HEK293 (cell line): ENCODE measurements at regions not wholly inside any gene's neighbourhood (a gene's known extent, or its start where the extent isn't known, plus 50 kb on each side); places are given as distances from the start of the nearest gene placed in this dataset.

Experiments used
- CTCF ChIA-PET: fragments of 350-600 bp; formaldehyde crosslinking; extraction: SDS; loops from one replicate; lab custom pipeline; 2021; ENCODE audit warnings: antibody characterized with exemption; lab: Yijun Ruan, JAX
- POLR2A ChIA-PET: fragments of 300-600 bp; formaldehyde crosslinking; extraction: SDS; loops from one replicate; lab custom pipeline; 2020; ENCODE audit warnings: antibody characterized with exemption, inconsistent platforms; lab: Yijun Ruan, JAX
- H3K27ac ChIP-seq: fragments of 200-500 bp; sonication (Bioruptor generic); 2 replicates; pipeline ENCODE4 v1.5.1; 2014; ENCODE audit warnings: low read depth, low read length, control low read depth, inconsistent platforms; ENCODE audit errors: extremely low read depth
- H3K36me3 ChIP-seq, 2 experiments: fragments of 200-500 bp in 1 of 2; sonication (Bioruptor generic) in 1 of 2; 1 replicate in 1 of 2; 2 replicates in 1 of 2; pipeline ENCODE4 v1.5.1; 2014 to 2017; ENCODE audit warnings: inconsistent platforms in 2 of 2, low read length in 2 of 2; ENCODE audit not compliant: control insufficient read depth in 2 of 2, insufficient read depth in 1 of 2
- H3K4me1 ChIP-seq: fragments of 200-500 bp; sonication (Bioruptor generic); 2 replicates; pipeline ENCODE4 v1.5.1; 2014; ENCODE audit warnings: mild to moderate bottlenecking, low read length, inconsistent platforms; ENCODE audit not compliant: control insufficient read depth, insufficient read depth
- H3K4me3 ChIP-seq: 2 replicates; pipeline ENCODE4 v1.5.1; 2011; ENCODE audit warnings: low read depth, mild to moderate bottlenecking, control low read depth, low read length, moderate library complexity
- H3K9me3 ChIP-seq: fragments of 200-500 bp; sonication (Bioruptor generic); 2 replicates; pipeline ENCODE4 v1.5.1; 2014; ENCODE audit warnings: low read depth, low read length, inconsistent platforms; ENCODE audit not compliant: control insufficient read depth, insufficient read depth
- GFI1B ChIP-seq: fragments of 450-650 bp; formaldehyde crosslinking; IDR thresholded peaks from 2 replicates; pipeline ENCODE4 v1.5.1; 2016; ENCODE audit warnings: missing biosample characterization, missing genetic modification characterization
- HOXA7 ChIP-seq: sonication (generic); formaldehyde crosslinking; IDR thresholded peaks from 2 replicates; pipeline ENCODE4 v1.8.1; 2022; ENCODE audit warnings: missing genetic modification reagents, borderline replicate concordance
- IKZF3 ChIP-seq: fragments of 450-650 bp; IDR thresholded peaks from 2 replicates; pipeline ENCODE4 v1.5.0; 2018; ENCODE audit warnings: missing biosample characterization, mild to moderate bottlenecking, missing genetic modification characterization, moderate library complexity
- KLF8 ChIP-seq: fragments of 450-650 bp; formaldehyde crosslinking; IDR thresholded peaks from 2 replicates; pipeline ENCODE4 v1.5.1; 2016; ENCODE audit warnings: missing biosample characterization, missing genetic modification characterization
- PRDM1 ChIP-seq: fragments of 450-650 bp; formaldehyde crosslinking; IDR thresholded peaks from 2 replicates; pipeline ENCODE4; 2016; ENCODE audit warnings: missing biosample characterization, missing genetic modification characterization
- REST ChIP-seq: fragments of 450-650 bp; formaldehyde crosslinking; IDR thresholded peaks from 2 replicates; pipeline ENCODE4 v1.5.1; 2016; ENCODE audit warnings: missing biosample characterization, missing genetic modification characterization
- SP3 ChIP-seq: fragments of 450-650 bp; formaldehyde crosslinking; IDR thresholded peaks from 2 replicates; pipeline ENCODE4 v1.5.1; 2016; ENCODE audit warnings: missing biosample characterization, missing genetic modification characterization
- ZNF202 ChIP-seq: fragments of 450-650 bp; formaldehyde crosslinking; IDR thresholded peaks from 2 replicates; pipeline ENCODE4 v1.5.1; 2016; ENCODE audit warnings: missing biosample characterization, missing genetic modification characterization, borderline replicate concordance
- ZNF280D ChIP-seq: fragments of 450-650 bp; formaldehyde crosslinking; IDR thresholded peaks from 2 replicates; pipeline ENCODE4 v1.5.1; 2016; ENCODE audit warnings: missing biosample characterization, missing genetic modification characterization
- ZNF335 ChIP-seq: fragments of 450-650 bp; formaldehyde crosslinking; conservative IDR thresholded peaks from 2 replicates; pipeline ENCODE4 v1.5.1; 2016; ENCODE audit warnings: missing biosample characterization, missing genetic modification characterization
- ZNF341 ChIP-seq: fragments of 450-650 bp; formaldehyde crosslinking; IDR thresholded peaks from 2 replicates; pipeline ENCODE4; 2016; ENCODE audit warnings: low read depth, missing biosample characterization, missing genetic modification characterization
- ZNF37A ChIP-seq: fragments of 450-650 bp; IDR thresholded peaks from 2 replicates; pipeline ENCODE4 v1.5.1; 2018; ENCODE audit warnings: missing biosample characterization, missing genetic modification characterization
- ZNF423 ChIP-seq: fragments of 450-650 bp; formaldehyde crosslinking; IDR thresholded peaks from 2 replicates; pipeline ENCODE4 v1.5.1; 2016; ENCODE audit warnings: missing biosample characterization, missing genetic modification characterization
- ZNF488 ChIP-seq: fragments of 450-650 bp; formaldehyde crosslinking; IDR thresholded peaks from 2 replicates; pipeline ENCODE4 v1.5.1; 2016; ENCODE audit warnings: missing biosample characterization, missing genetic modification characterization
- ZNF555 ChIP-seq: fragments of 450-650 bp; formaldehyde crosslinking; conservative IDR thresholded peaks from 2 replicates; pipeline ENCODE4 v1.5.1; 2017; ENCODE audit warnings: missing biosample characterization, mild to moderate bottlenecking, missing genetic modification characterization, inconsistent platforms
- ZNF585B ChIP-seq: fragments of 450-650 bp; formaldehyde crosslinking; IDR thresholded peaks from 2 replicates; pipeline ENCODE4 v1.5.1; 2016; ENCODE audit warnings: missing biosample characterization, missing genetic modification characterization
- ZNF645 ChIP-seq: fragments of 450-650 bp; formaldehyde crosslinking; IDR thresholded peaks from 2 replicates; pipeline ENCODE4; 2016; ENCODE audit warnings: missing biosample characterization, missing genetic modification characterization
- ZNF701 ChIP-seq: fragments of 450-650 bp; formaldehyde crosslinking; IDR thresholded peaks from 2 replicates; pipeline ENCODE4 v1.5.1; 2016; ENCODE audit warnings: missing biosample characterization, missing genetic modification characterization
- ZNF76 ChIP-seq: fragments of 450-650 bp; formaldehyde crosslinking; IDR thresholded peaks from 2 replicates; pipeline ENCODE4; 2016; ENCODE audit warnings: low read depth, missing biosample characterization, missing genetic modification characterization, borderline replicate concordance
- ZSCAN16 ChIP-seq: fragments of 450-650 bp; formaldehyde crosslinking; IDR thresholded peaks from 2 replicates; pipeline ENCODE4 v1.5.1; 2016; ENCODE audit warnings: missing biosample characterization, missing genetic modification characterization
- ZSCAN23 ChIP-seq: fragments of 450-650 bp; formaldehyde crosslinking; IDR thresholded peaks from 2 replicates; pipeline ENCODE4 v1.5.1; 2016; ENCODE audit warnings: missing biosample characterization, missing genetic modification characterization

- H3K27ac ChIP-seq = no peak overlapping the region
- TF ChIP-seq ZNF335 (no peak), IKZF3 (no peak), ZNF202 (no peak), ZNF37A (tag by site-specific recombination) (no peak), SP3 (tag by site-specific recombination) (no peak)
- POLR2A ChIA-PET = no interaction called here
- CTCF ChIA-PET = interaction anchor here (0.7 kb wide), 1 partner anchor 503 kb away, joined by 3 read pairs; no protein-coding TSS in a partner anchor
- H3K4me3 ChIP-seq = no peak overlapping the region
- H3K36me3 ChIP-seq = no peaks in the 10 kb centered on the region
- no peaks in the 10 kb centered on the region for H3K9me3 ChIP-seq
- H3K4me1 ChIP-seq = no peaks in the 10 kb centered on the region
These were observed 281.5 kb downstream of the USP46 start for GRCh38 chr4:52377563-52377962.

- Histone ChIP-seq H3K4me1 (no peaks in the 10 kb centered on the region), H3K27ac (no peak overlapping the region), H3K9me3 (no peaks in the 10 kb centered on the region), H3K36me3 (no peaks in the 10 kb centered on the region), H3K4me3 (no peak overlapping the region)
- TF ChIP-seq REST (no peak), ZNF423 (no peak), HOXA7 (CRISPR knock-in tag) (no peak), ZNF555 (no peak), ZNF585B (tag by site-specific recombination) (no peak), IKZF3 (no peak), ZNF341 (tag by site-specific recombination) (no peak), ZNF280D (tag by site-specific recombination) (no peak), ZNF76 (tag by site-specific recombination) (no peak), ZNF645 (no peak), GFI1B (tag by site-specific recombination) (no peak), ZSCAN23 (no peak), ZSCAN16 (tag by site-specific recombination) (no peak), ZNF701 (tag by site-specific recombination) (no peak), KLF8 (tag by site-specific recombination) (no peak), PRDM1 (no peak), ZNF488 (tag by site-specific recombination) (no peak)
- ChIA-PET POLR2A (no interaction called here), CTCF (no interaction called here)
These were observed 251.6 kb downstream of the USP46 start for GRCh38 chr4:52407545-52407944.
